Activated T-cell treated with anti-CD3 and anti-CD28 coated beads for 4 hours (primary cell): ENCODE measurements at regions not wholly inside any gene's neighbourhood (a gene's known extent, or its start where the extent isn't known, plus 50 kb on each side); places are given as distances from the start of the nearest gene placed in this dataset.
"Not testable (repeated sequence)": the region's sequence is repeated elsewhere in the genome, so short reads cannot be mapped to it uniquely, and the experiment has no call there.

Source experiments
- DNase-seq: peaks from one replicate; pipeline ENCODE4 v3.0.0-alpha.2; 2020

- no peak for DNase-seq
Measured at GRCh38 chr3:18234717-18235335, 190.3 kb downstream of the SATB1 start.

GRCh38 chr3:18233987-18234716, 191.0 kb downstream of the SATB1 start:
- no peak for DNase-seq

- DNase-seq: no peak
Measured at GRCh38 chr3:18232317-18232716, 192.8 kb downstream of the SATB1 start.

DNA sequence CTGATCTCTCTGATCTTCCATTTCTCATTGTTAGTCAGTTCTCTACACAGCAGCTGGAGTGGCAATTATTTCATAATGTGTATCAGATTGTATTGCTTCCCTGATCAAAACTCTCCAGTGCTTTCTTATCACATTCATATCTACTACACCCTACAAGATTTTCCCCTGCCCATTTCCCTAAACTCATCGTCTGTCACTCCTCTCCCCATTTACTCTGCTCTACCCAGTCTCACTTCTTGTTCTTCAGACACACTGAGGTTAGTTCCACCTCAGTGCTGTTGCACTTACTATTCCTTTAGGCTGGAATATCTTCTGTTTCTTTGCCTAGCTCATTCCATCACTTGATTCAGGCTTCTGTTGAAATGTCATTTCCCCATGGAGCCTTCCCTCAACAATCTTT, 197.1 kb downstream of the SATB1 start:
- no peak for DNase-seq

DNA sequence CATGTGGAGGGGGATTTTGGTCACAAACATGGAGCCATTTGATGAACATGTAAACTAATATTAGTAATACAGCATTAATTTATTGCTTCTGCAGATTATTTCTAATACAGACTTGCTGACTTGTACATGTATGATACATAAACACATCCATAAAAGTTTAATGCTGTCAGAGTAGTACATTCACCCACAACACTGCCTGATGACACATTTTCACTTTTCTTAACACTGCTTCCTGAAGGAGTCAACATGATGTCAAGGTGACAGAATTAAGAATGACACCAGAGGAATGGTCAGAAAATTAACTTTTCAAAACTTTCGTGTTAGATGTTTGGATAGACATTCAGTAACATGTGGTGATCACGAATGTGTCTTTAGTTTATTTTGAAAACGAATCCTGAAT, 199.4 kb downstream of the SATB1 start:
- no peak for DNase-seq

DNA sequence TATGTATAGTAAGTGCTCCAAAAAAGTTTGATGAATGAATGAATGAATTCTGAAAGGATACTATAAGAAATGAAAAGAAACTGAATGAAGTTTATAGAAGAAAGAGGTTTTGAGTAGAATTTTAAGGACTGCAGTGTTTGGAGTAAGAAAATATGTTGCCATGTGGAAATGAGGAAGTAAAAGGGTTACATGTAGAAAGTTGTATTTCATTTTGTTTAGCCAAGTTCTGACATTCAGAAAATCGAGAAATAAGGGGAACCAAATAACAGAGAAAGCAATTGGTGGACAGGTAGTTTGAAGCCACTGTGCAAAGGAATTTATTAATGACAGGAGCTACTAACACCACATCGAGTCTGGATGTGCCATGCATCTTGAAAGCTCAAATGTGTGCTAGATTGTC, 200.7 kb downstream of the SATB1 start:
- no peak for DNase-seq

DNA sequence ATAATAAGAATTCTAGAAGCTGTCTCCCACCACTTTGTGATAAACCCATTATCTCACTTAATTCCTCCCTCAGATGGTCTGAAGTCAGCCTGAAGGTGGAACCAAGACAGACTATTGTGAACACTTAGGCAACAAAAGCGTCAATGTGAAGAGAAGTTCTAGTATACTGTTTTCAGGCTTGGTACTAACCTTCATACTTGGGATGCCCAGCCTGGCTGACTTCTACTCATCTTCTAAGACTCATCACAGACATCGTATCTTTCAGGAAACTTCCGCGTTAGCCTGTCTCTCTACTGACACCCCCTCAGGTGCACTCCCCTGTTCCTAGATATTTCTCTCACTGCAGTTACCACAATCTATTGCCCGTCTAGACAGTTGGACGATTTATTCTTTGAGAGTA, 201.2 kb downstream of the SATB1 start:
- no peak for DNase-seq

DNA sequence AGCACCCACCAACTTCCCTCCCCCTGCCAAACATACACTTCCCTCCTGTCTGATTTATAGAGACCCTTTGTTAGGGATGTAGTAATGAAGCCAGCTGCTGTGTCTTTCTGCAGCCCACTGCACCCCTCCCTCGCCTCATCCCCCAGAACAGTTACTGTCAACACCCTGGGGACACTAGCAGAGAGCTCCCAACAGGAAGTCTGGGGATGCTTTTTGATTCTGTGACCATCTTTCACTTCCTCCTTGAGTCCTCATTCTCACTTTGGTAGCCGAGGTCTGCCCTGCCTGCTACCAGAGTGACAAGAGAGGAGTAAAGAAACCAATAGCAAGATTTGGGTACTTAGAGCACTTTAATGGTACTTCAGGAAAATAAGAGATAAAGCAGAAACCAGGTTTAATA, 201.6 kb downstream of the SATB1 start:
- DNase-seq: no peak

DNA sequence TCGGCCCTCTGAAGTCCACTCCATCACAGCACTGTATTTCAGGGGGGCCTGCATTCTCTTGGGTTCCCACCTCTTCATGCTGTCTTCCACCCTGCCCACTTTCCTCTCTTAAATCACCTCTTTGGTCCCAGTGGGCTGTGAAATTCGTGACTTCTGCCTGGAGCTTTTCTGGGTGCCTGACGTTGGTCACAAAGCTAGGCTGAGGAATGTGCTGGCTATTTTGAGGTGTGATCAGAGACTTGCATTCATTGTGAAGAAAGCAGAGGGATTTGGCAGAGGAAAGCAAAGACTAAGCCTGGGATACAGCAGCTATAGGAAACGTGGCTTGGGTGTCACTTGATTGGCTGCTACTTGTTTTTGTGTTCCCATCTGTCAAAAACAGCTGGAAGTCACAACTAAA, 202.5 kb downstream of the SATB1 start:
- no peak for DNase-seq

DNA sequence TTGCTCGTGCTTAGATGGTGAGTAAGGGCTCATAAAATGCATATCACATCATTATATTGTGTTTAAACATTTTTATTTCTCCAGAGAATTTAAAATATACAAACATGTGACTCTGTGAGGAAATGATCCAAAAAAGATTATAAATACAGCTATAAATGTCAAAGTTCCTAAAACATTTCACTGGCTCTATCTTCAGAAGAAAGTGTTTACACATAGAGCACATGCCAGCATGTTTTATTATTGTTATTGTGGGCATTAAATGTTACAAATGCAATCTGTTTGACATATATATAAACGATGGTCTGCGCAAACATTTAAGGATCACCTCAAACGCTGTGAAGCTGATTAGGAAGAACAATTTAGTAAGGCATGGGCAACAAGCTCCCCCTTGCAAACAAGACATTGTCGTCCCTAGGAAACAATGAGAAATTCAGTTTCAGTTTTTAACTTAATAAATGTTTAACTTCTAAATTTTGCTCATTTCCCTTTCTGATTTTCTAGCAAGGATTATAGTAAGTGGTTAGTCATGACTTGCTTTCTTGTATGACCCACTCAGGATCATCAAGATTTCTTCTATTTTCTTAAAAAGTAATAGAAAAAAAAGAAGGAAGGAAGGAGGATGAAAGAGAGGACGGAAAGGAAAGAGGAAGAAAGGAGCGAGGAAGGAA, 207.5 kb downstream of the SATB1 start:
- DNase-seq: no peak

GRCh38 chr3:18216996-18217395, 208.1 kb downstream of the SATB1 start:
- DNase-seq: no peak

- DNase-seq: no peak
Measured at GRCh38 chr3:18215639-18216038, 209.5 kb downstream of the SATB1 start.

DNA sequence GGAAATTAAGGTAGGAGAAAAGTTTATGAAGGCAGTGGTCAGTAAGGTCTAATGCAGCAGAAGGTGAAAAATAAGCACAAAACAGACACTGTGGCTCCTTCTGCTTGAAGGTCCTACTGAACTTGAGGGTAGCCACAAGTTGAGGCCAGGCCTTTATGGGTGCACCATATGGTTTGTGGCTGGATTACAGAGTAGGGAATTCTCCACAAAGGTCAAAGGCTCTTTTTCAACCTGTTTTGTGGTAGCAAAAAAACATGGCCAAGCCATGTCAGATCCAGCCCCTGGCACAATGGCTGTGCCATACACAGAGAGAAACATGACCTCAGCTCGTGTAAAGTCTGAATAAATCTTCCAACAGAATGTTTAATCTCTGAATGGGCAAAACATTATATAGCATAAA, 214.0 kb downstream of the SATB1 start:
- DNase-seq: no peak

- no peak for DNase-seq
Measured at GRCh38 chr3:18208856-18209255, 216.3 kb downstream of the SATB1 start.

GRCh38 chr3:18208091-18208490, 217.0 kb downstream of the SATB1 start:
- no peak for DNase-seq

- DNase-seq: no peak
Measured at GRCh38 chr3:18207226-18207625, 217.9 kb downstream of the SATB1 start.

- DNase-seq: not testable (repeated sequence)
Measured at GRCh38 chr3:18205701-18206100, 219.4 kb downstream of the SATB1 start.

GRCh38 chr3:18201315-18201714, 223.8 kb downstream of the SATB1 start:
- DNase-seq: no peak

DNA sequence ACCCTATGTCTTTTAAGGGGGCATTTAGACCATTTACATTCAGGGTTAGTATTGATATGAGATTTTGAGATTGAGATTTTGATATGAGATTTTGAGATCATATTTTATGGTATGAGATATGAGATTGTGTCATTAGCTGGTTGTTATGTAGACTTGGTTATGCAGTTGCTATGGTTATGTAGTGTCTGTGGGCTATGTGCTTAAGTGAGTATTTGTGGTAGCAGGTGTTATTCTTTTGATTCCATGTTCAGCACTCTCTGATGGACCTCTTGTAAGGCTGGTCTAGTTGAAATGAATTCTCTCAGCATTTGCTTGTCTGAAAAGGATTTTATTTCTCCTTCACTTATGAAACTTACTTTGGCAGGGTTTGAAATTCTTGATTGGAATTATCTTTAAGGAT, 225.4 kb downstream of the SATB1 start:
- DNase-seq: no peak

GRCh38 chr3:18195836-18196235, 229.3 kb downstream of the SATB1 start:
- no peak for DNase-seq

DNA sequence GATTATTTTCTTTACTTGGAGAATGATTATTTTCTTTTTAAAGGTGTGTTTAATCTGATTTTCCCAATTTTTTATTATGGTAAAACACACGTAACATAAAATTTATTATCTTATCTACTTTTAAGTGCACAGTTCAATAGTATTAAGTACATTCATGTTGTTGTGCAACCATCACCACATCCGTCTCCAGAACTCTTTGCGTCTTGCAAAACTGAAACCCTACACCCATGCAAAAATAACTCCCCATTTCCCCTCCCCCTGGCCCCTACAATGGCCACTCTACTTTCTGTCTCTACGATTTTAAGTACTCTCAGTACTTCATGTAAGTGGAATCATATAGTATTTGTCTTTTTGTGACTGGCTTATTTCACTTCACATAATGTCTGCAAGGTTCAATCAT, 230.7 kb downstream of the SATB1 start:
- DNase-seq: no peak

DNA sequence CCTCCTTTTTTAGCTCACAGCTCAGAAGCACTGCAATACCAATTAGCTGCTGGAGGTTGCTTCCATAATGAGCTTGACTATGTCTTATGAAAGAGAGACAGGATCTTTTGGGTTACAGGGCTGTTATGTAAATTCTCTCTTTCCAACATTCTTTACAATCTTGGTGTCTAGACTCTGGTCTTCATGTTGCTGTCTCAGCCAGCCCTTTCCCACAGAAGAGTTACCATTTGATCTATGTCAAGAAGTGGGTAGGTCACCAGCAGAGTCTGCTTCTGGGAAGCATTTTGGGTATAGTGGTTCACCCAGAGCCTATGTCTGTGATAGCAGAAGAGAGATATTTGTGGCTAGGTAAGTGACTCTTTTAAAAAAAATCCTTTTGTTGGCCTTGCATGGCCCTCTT, 234.5 kb downstream of the SATB1 start:
- no peak for DNase-seq

DNA sequence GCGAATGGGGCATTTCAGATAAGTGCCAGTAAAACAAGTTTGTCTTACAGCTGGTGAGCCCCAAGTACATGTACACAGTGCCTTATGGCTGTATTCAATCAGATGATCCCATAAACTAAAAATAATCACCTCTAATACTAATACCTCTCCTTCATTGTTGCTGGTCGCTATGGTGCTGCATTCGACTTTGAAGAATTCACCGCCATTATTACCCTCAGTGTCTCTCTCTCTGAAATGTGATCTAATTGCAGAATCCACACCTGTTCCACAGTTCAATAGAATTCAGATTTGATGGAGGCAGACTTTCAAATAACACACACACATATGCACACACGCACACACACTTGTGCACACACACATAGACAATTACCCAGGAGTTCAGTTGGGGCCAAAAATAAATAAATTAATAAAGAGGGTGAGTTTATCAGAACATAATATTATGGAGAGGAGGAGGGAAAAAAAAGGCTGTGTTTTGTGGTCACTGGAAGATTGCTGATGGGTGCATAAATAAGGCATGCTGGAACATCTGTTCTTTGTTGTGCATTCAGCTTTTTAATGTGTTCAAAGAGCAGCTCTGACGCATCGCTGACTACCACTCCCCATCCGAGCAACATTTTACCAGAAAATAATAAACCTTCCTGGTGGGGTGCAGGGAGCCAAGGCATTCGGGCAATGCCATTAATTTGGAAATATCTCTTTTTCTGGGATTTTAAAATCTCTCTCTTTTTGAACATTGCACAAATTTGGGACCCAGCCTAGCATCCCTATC, 235.7 kb downstream of the SATB1 start:
- no peak for DNase-seq

GRCh38 chr3:18188491-18188890, 236.6 kb downstream of the SATB1 start:
- no peak for DNase-seq
